CD4-positive, alpha-beta T cell treated with Interleukin-6 for 4 hours (primary cell): ENCODE measurements at regions not wholly inside any gene's neighbourhood (a gene's known extent, or its start where the extent isn't known, plus 50 kb on each side); places are given as distances from the start of the nearest gene placed in this dataset.
"Not testable (repeated sequence)": the region's sequence is repeated elsewhere in the genome, so short reads cannot be mapped to it uniquely, and the experiment has no call there.

Experiments used
- DNase-seq: peaks from one replicate; pipeline ENCODE4 v3.0.0-alpha.2; 2020; ENCODE audit warnings: mixed read lengths

DNA sequence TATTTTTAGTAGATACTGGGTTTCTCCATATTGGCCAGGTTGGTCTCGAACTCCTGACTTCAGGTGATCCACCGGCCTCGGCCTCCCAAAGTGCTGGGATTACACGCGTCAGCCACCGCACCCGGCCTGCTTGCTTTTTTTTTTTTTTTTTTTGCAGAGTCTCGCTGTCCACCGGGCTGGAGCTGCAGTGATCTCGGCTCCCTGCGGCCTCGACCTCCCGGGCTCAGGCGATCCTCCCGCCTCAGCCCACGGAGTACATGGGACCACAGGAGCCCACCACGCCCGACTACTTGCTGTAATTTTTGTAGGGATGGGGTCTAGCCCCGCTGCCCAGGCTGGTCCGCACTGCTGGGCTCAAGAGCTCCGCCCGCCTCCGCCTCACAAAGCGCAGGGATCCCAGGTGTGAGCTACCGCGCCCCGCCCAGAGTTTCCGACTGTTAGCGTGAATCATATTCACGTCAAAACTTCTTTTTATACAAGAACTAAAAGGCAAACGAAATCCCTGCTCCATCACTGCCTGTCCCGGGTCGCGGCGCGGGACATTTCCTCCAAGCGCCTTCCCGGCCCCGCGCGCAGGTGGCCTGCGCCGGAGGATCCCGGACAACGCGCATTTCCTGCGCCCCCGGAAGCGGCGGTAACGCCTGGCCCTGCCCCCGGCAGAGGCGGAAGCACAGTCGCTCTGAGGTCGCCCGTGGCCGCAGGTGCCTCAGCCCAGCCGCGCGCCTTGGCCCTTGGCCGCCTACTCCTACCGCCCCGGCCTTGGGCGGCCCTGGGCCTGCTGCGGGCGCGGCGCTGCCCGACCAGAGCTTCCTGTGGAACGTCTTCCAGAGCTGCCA is 50.9 kb upstream of the APOD start:
- DNase-seq: not testable (repeated sequence)
